Upper lobe of left lung (tissue), 6 donors: ENCODE measurements at regions not wholly inside any gene's neighbourhood (a gene's known extent, or its start where the extent isn't known, plus 50 kb on each side); places are given as distances from the start of the nearest gene placed in this dataset.

Experiments
- ATAC-seq, 2 donors: fragments of 200-7000 bp; cut with Tn5 transposase; one replicate each; pipeline ENCODE4 v1.9.1; 2022; ENCODE audit warnings: mild to moderate bottlenecking in 2 of 2, moderate library complexity in 2 of 2; ENCODE audit not compliant: low FRiP score in 2 of 2
- DNase-seq, 2 donors: peaks; one replicate each; pipeline ENCODE4 v3.0.0-alpha.2; 2019 to 2020
- H3K27ac ChIP-seq, 4 donors: fragments of 200-600 bp; sonication (generic); one replicate each; pipeline ENCODE4 v1.5.1; 2016 to 2019
- H3K27me3 ChIP-seq, 4 donors: fragments of 200-600 bp; sonication (generic); one replicate each; pipeline ENCODE4 v1.5.1; 2017 to 2019
- H3K36me3 ChIP-seq, 4 donors: fragments of 200-600 bp; sonication (generic); one replicate each; pipeline ENCODE4 v1.5.1; 2016 to 2019
- H3K4me1 ChIP-seq, 4 donors: fragments of 200-600 bp; sonication (generic); one replicate each; pipeline ENCODE4 v1.5.1; 2018 to 2019
- H3K4me3 ChIP-seq, 4 donors: fragments of 200-600 bp; sonication (generic); one replicate each; pipeline ENCODE4 v1.5.1; 2017 to 2019; ENCODE audit warnings: mild to moderate bottlenecking in 2 of 4, moderate library complexity in 1 of 4
- H3K9me3 ChIP-seq, 4 donors: fragments of 200-600 bp; sonication (generic); one replicate each; pipeline ENCODE4 v1.5.1; 2018 to 2019
- EP300 ChIP-seq, 4 donors: sonication (generic); formaldehyde crosslinking; IDR thresholded peaks; one replicate each; pipeline ENCODE4 v1.5.1; 2017; ENCODE audit warnings: antibody characterized with exemption in 4 of 4, control low read depth in 2 of 4
- POLR2A ChIP-seq, 4 donors: fragments of 450-650 bp; IDR thresholded peaks; one replicate each; pipeline ENCODE4 v1.5.1; 2016 to 2017; ENCODE audit warnings: antibody characterized with exemption in 4 of 4, mild to moderate bottlenecking in 2 of 4
- POLR2AphosphoS5 ChIP-seq, 2 donors: sonication (generic); formaldehyde crosslinking; IDR thresholded peaks; one replicate each; pipeline ENCODE4 v1.5.1; 2017; ENCODE audit warnings: antibody characterized with exemption in 2 of 2
- WGBS, 2 donors: methylation state at CpG; one replicate each; pipeline ENCODE4 v1.1.5; 2017 to 2018; 5-methylcytosine and 5-hydroxymethylcytosine counted together
- TF ChIP-seq, protein P1 (sequence below), 6 experiments: fragments of 450-650 bp in 4 of 6; fragments of 200-600 bp in 2 of 6; sonication (generic) in 2 of 6; IDR thresholded peaks; one replicate each; pipeline ENCODE4 v1.5.1; 2016 to 2019; ENCODE audit warnings: antibody characterized with exemption in 6 of 6
- donor health status: DM: no; HTN: no; CAD: no; lungs with moderate emphysema.
- donor health status: DM: no; HTN: yes; CAD: no; lungs with severe emphysema.

GRCh38 chr3:80308637-80309036 lies 540.8 kb upstream of the ROBO1 start:
- H3K36me3 ChIP-seq: no peaks in the 10 kb centered on the region
- ATAC-seq: no peak
- H3K4me3 ChIP-seq: no peak overlapping the region
- 65 to 87% methylated on average over 8 of the region's 8 CpGs for WGBS, 2 donors
- H3K4me1 ChIP-seq: no peaks in the 10 kb centered on the region
- no peaks in the 10 kb centered on the region for H3K9me3 ChIP-seq
- no peak overlapping the region for H3K27ac ChIP-seq
- no peak for TF ChIP-seq POLR2AphosphoS5 (IDR thresholded peaks at IDR 0.05)
- TF ChIP-seq, protein P1, sequence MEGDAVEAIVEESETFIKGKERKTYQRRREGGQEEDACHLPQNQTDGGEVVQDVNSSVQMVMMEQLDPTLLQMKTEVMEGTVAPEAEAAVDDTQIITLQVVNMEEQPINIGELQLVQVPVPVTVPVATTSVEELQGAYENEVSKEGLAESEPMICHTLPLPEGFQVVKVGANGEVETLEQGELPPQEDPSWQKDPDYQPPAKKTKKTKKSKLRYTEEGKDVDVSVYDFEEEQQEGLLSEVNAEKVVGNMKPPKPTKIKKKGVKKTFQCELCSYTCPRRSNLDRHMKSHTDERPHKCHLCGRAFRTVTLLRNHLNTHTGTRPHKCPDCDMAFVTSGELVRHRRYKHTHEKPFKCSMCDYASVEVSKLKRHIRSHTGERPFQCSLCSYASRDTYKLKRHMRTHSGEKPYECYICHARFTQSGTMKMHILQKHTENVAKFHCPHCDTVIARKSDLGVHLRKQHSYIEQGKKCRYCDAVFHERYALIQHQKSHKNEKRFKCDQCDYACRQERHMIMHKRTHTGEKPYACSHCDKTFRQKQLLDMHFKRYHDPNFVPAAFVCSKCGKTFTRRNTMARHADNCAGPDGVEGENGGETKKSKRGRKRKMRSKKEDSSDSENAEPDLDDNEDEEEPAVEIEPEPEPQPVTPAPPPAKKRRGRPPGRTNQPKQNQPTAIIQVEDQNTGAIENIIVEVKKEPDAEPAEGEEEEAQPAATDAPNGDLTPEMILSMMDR (IDR thresholded peaks at IDR 0.05): no peak
- TF ChIP-seq POLR2A (IDR thresholded peaks at IDR 0.05): no peak
- TF ChIP-seq EP300 (IDR thresholded peaks at IDR 0.05): no peak
- no peaks in the 10 kb centered on the region for H3K27me3 ChIP-seq
- DNase-seq: no peak

DNA sequence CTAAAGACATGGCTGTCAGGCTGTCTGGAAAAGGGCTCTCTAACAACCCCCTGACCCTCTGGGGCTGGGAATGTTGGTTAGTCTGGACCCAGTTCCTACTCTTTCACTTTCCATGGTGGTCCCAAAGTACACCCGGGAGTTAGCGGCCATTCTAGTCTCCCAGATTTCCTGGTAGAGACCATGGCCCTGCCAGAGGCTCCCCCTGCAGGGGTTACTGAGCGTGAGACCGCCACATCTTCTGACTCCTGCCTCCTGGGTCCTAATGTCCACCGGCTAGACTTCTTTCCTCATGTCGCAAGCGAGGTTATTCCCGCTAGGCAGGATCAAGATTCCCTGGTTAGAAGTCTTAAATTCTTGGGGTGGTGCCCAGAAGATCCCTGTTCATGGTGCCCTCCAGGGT lies 540.0 kb upstream of the ROBO1 start:
- 94 to 99% methylated on average over 7 to 8 of the region's 8 CpGs for WGBS, 2 donors
- Histone ChIP-seq H3K4me3 (no peak overlapping the region), H3K9me3 (no peaks in the 10 kb centered on the region), H3K27ac (no peak overlapping the region), H3K4me1 (no peaks in the 10 kb centered on the region), H3K36me3 (no peaks in the 10 kb centered on the region), H3K27me3 (no peaks in the 10 kb centered on the region)
- TF ChIP-seq POLR2A (IDR thresholded peaks at IDR 0.05): no peak
- TF ChIP-seq, protein P1 (IDR thresholded peaks at IDR 0.05): no peak
- no peak for TF ChIP-seq EP300 (IDR thresholded peaks at IDR 0.05)
- no peak for TF ChIP-seq POLR2AphosphoS5 (IDR thresholded peaks at IDR 0.05)
- ATAC-seq: no peak
- DNase-seq: no peak

GRCh38 chr3:80297720-80298119 lies 529.9 kb upstream of the ROBO1 start:
- 49 to 69% methylated on average over 3 of the region's 3 CpGs for WGBS, 2 donors
- Histone ChIP-seq H3K4me3 (no peak overlapping the region), H3K36me3 (no peaks in the 10 kb centered on the region), H3K4me1 (no peaks in the 10 kb centered on the region), H3K9me3 (no peaks in the 10 kb centered on the region), H3K27ac (no peak overlapping the region), H3K27me3 (no peaks in the 10 kb centered on the region)
- TF ChIP-seq, protein P1 (IDR thresholded peaks at IDR 0.05): no peak
- TF ChIP-seq EP300 (IDR thresholded peaks at IDR 0.05) (no peak), POLR2A (IDR thresholded peaks at IDR 0.05) (no peak), POLR2AphosphoS5 (IDR thresholded peaks at IDR 0.05) (no peak)
- ATAC-seq: no peak
- DNase-seq: no peak

GRCh38 chr3:80285388-80285787 lies 517.6 kb upstream of the ROBO1 start:
- Histone ChIP-seq H3K27ac (no peak overlapping the region), H3K27me3 (no peaks in the 10 kb centered on the region), H3K4me1 (no peaks in the 10 kb centered on the region), H3K9me3 (no peaks in the 10 kb centered on the region), H3K4me3 (no peak overlapping the region), H3K36me3 (no peaks in the 10 kb centered on the region)
- 64 to 70% methylated on average over 1 of the region's 1 CpG for WGBS, 2 donors
- TF ChIP-seq POLR2AphosphoS5 (IDR thresholded peaks at IDR 0.05): no peak
- no peak for TF ChIP-seq POLR2A (IDR thresholded peaks at IDR 0.05)
- TF ChIP-seq, protein P1 (IDR thresholded peaks at IDR 0.05): no peak
- TF ChIP-seq EP300 (IDR thresholded peaks at IDR 0.05): no peak
- ATAC-seq (no peak), DNase-seq (no peak)

DNA sequence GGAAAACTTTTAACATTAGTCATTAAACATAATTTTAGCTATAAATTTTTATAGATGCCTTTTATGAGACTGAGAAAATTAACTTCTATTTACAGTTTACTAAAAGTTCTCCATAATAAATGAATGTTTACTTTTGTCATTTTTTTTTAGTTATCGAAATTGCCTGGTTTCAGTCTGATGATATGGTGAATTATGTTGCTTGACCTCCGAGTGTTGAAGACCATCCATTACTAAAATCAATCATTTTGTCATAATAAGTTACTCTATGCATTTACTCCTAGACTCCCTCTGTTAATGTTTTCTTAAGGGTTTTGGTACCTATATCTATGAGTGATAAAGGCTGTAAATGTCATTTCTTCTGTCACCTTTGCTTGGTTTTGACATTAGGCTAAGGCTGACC lies 516.0 kb upstream of the ROBO1 start:
- Histone ChIP-seq H3K36me3 (no peaks in the 10 kb centered on the region), H3K9me3 (no peaks in the 10 kb centered on the region), H3K4me3 (no peak overlapping the region), H3K27me3 (no peaks in the 10 kb centered on the region), H3K4me1 (no peaks in the 10 kb centered on the region), H3K27ac (no peak overlapping the region)
- WGBS, 2 donors: 30 to 33% methylated on average over 2 of the region's 2 CpGs
- DNase-seq: no peak
- no peak for ATAC-seq
- TF ChIP-seq POLR2AphosphoS5 (IDR thresholded peaks at IDR 0.05) (no peak), EP300 (IDR thresholded peaks at IDR 0.05) (no peak), POLR2A (IDR thresholded peaks at IDR 0.05) (no peak)
- TF ChIP-seq, protein P1 (IDR thresholded peaks at IDR 0.05): no peak
